ENCODE measurements at regions not wholly inside any gene's neighbourhood (a gene's known extent, or its start where the extent isn't known, plus 50 kb on each side); places are given as distances from the start of the nearest gene placed in this dataset.

DNA sequence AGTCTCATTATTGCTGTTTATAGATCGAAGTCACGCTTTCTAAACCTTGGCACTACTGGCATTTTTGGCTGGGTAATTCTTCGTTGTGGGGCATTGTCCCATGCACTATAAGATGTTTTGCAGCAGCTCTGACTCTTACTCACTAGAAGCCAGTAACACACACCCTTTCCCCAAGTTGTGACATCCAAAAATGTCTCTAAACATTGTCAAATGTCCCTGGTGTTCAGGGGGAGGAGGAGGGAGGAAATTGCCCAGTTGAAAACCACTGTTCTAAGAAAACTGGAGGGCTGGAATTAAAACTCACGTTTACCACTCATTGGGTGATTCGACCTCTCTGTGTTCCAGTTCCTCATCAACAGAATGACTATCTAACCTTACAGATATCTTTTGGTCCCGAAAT lies 115.7 kb upstream of the KLF7 start:
- 92 to 94% methylated on average over 6 of the region's 6 CpGs for WGBS, 2 experiments (ENCODE audit: low coverage in 1 of 2, low lambda C conversion rate in 2 of 2, missing lambda C conversion rate in 2 of 2)
- H3K4me3 ChIP-seq: no peak overlapping the region
- DNase-seq: no peak
- no peak overlapping the region for H2AFZ ChIP-seq
- no peak overlapping the region for H3K27ac ChIP-seq
- no peaks in the 10 kb centered on the region for H4K20me1 ChIP-seq (ENCODE audit: insufficient read depth)
- no peak overlapping the region for H3K4me2 ChIP-seq (ENCODE audit: unreplicated experiment)
- H3K9me2 ChIP-seq (ENCODE audit: insufficient read depth): no peaks in the 10 kb centered on the region
- H3K9ac ChIP-seq: no peak overlapping the region
- no peaks in the 10 kb centered on the region for H3K9me3 ChIP-seq (ENCODE audit: low read depth)
- in situ Hi-C loops (cut with MboI): no loop called here
- H3K36me3 ChIP-seq (ENCODE audit: low read depth): no peaks in the 10 kb centered on the region
- H3K4me1 ChIP-seq (ENCODE audit: insufficient read depth): no peaks in the 10 kb centered on the region
- TF ChIP-seq EZH2phosphoT487 (IDR thresholded peaks at IDR 0.05; ENCODE audit: insufficient read depth, low read depth) (no peak), EZH2 (IDR thresholded peaks at IDR 0.05; ENCODE audit: insufficient read depth, poor library complexity, severe bottlenecking) (no peak)
- H3K79me2 ChIP-seq (ENCODE audit: insufficient read depth): no peaks in the 10 kb centered on the region
- no peaks in the 10 kb centered on the region for H3F3A ChIP-seq (ENCODE audit: insufficient read depth)
- H3K27me3 ChIP-seq (replicated peaks; ENCODE audit: insufficient read depth): no peaks in the 10 kb centered on the region

DNA sequence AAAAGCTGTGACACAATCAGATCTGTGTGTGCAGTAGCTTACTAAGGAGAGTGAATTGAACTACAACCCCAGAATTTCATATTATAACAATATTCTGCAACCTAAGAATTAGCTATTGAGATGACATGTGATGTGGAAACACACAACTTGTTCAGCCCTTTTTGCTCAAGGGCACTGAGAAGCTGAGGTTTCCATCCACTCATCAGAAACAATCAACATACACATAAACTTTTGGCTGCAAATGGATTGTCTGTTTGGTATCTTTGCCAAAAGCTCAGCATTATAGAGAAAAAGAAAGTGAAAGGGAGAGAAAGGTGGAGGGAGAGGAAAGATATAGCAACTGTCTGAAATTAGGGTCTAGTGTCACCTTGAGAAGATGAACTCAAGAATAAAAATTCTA lies 117.2 kb upstream of the KLF7 start:
- TF ChIP-seq EZH2phosphoT487 (IDR thresholded peaks at IDR 0.05; ENCODE audit: insufficient read depth, low read depth) (no peak), EZH2 (IDR thresholded peaks at IDR 0.05; ENCODE audit: insufficient read depth, poor library complexity, severe bottlenecking) (no peak)
- DNase-seq: peak; percentile 15
- in situ Hi-C loops (cut with MboI): no loop called here
- Histone ChIP-seq H3K4me2 (ENCODE audit: unreplicated experiment) (no peak overlapping the region), H3F3A (ENCODE audit: insufficient read depth) (no peaks in the 10 kb centered on the region), H3K4me1 (ENCODE audit: insufficient read depth) (no peaks in the 10 kb centered on the region), H3K9me2 (ENCODE audit: insufficient read depth) (no peaks in the 10 kb centered on the region), H3K4me3 (no peak overlapping the region), H3K27me3 (replicated peaks; ENCODE audit: insufficient read depth) (no peaks in the 10 kb centered on the region), H3K36me3 (ENCODE audit: low read depth) (no peaks in the 10 kb centered on the region), H3K27ac (no peak overlapping the region), H3K9ac (no peak overlapping the region), H3K79me2 (ENCODE audit: insufficient read depth) (no peaks in the 10 kb centered on the region), H3K9me3 (ENCODE audit: low read depth) (no peaks in the 10 kb centered on the region), H2AFZ (peak overlapping the region; percentile 56), H4K20me1 (ENCODE audit: insufficient read depth) (no peaks in the 10 kb centered on the region)

DNA sequence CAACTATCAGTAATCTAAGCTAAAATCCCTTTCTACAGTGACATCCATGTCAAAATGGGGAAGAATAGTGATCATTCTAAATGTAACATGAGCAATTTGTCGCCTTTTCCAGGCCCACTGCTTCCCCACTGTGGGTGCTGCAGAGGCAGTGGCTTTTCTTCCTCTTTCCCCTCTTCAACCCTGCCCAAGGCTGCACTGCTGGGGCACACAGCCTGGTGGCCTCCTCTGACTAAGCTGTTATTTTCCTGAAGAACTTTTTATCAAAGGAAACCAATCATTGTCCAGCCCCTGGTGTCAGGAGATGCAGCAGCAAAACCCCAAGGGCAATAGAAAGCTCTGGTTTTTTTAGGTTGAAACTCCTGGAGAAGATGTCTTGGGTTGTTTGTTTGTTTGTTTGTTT lies 117.6 kb upstream of the KLF7 start:
- no peaks in the 10 kb centered on the region for H3K9me3 ChIP-seq (ENCODE audit: low read depth)
- H3K36me3 ChIP-seq (ENCODE audit: low read depth): no peaks in the 10 kb centered on the region
- H3K27me3 ChIP-seq (replicated peaks; ENCODE audit: insufficient read depth): no peaks in the 10 kb centered on the region
- in situ Hi-C loops (cut with MboI): no loop called here
- DNase-seq: peak; percentile 37
- H3F3A ChIP-seq (ENCODE audit: insufficient read depth): no peaks in the 10 kb centered on the region
- no peak overlapping the region for H3K9ac ChIP-seq
- no peaks in the 10 kb centered on the region for H4K20me1 ChIP-seq (ENCODE audit: insufficient read depth)
- no peaks in the 10 kb centered on the region for H3K4me1 ChIP-seq (ENCODE audit: insufficient read depth)
- H3K27ac ChIP-seq: no peak overlapping the region
- WGBS, 2 experiments (ENCODE audit: low coverage in 1 of 2, low lambda C conversion rate in 2 of 2, missing lambda C conversion rate in 2 of 2): 88 to 100% methylated on average over 1 of the region's 1 CpG
- no peaks in the 10 kb centered on the region for H3K9me2 ChIP-seq (ENCODE audit: insufficient read depth)
- H3K79me2 ChIP-seq (ENCODE audit: insufficient read depth): no peaks in the 10 kb centered on the region
- H2AFZ ChIP-seq: peak overlapping the region; percentile 56
- no peak overlapping the region for H3K4me3 ChIP-seq
- TF ChIP-seq EZH2phosphoT487 (IDR thresholded peaks at IDR 0.05; ENCODE audit: insufficient read depth, low read depth): no peak
- no peak for TF ChIP-seq EZH2 (IDR thresholded peaks at IDR 0.05; ENCODE audit: insufficient read depth, poor library complexity, severe bottlenecking)
- no peak overlapping the region for H3K4me2 ChIP-seq (ENCODE audit: unreplicated experiment)

DNA sequence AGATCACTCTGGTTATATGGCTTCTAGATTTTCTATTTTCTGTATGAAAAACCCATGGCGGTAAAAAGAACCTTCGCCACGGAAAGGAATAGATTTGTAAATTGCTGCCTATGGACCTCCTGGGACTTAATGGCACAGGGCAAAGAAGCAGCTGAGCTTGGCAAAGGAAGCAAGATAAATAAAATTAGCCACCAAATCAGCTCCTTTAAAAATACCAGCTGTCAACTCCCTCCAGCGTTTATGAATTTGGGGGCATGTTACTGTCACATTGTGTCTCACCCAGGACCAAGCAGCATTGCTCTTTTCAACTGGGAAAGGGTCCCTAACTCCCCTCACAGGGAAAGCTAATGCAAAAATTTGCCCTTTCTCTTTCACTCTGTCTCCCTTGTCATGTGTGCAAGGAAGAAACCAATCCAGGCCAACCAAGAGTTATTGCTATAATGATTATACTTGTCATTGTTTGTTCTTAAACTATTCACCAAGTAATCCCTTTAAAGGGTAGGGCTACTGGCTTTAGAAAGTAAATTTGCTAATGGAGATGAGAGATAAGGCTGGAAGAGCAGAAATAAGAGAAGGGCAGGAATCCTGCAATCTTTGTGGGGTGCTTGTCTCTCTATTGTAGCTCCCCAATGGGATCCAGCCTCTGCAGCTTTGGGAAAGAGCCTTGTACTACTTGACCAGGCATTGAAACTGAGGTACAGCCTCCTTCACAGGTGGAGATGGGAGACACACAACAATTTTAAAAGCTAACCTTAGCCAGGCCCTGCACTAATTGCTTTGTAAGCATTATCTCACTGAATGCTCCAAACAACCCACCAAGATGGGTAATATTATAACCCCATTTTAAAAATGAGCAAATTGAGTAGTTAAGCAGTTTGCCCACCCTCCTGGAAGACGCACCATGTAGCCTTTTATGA lies 119.1 kb upstream of the KLF7 start:
- no peaks in the 10 kb centered on the region for H3K79me2 ChIP-seq (ENCODE audit: insufficient read depth)
- H4K20me1 ChIP-seq (ENCODE audit: insufficient read depth): no peaks in the 10 kb centered on the region
- no peak overlapping the region for H3K27ac ChIP-seq
- no peak overlapping the region for H2AFZ ChIP-seq
- no peaks in the 10 kb centered on the region for H3K4me1 ChIP-seq (ENCODE audit: insufficient read depth)
- H3K9me3 ChIP-seq (ENCODE audit: low read depth): no peaks in the 10 kb centered on the region
- H3F3A ChIP-seq (ENCODE audit: insufficient read depth): no peaks in the 10 kb centered on the region
- H3K36me3 ChIP-seq (ENCODE audit: low read depth): no peaks in the 10 kb centered on the region
- H3K9me2 ChIP-seq (ENCODE audit: insufficient read depth): no peaks in the 10 kb centered on the region
- H3K27me3 ChIP-seq (replicated peaks; ENCODE audit: insufficient read depth): no peaks in the 10 kb centered on the region
- in situ Hi-C loops (cut with MboI): no loop called here
- TF ChIP-seq EZH2phosphoT487 (IDR thresholded peaks at IDR 0.05; ENCODE audit: insufficient read depth, low read depth) (no peak), EZH2 (IDR thresholded peaks at IDR 0.05; ENCODE audit: insufficient read depth, poor library complexity, severe bottlenecking) (no peak)
- 88 to 92% methylated on average over 5 of the region's 5 CpGs for WGBS, 2 experiments (ENCODE audit: low coverage in 1 of 2, low lambda C conversion rate in 2 of 2, missing lambda C conversion rate in 2 of 2)
- H3K4me3 ChIP-seq: no peak overlapping the region
- no peak for DNase-seq
- H3K4me2 ChIP-seq (ENCODE audit: unreplicated experiment): no peak overlapping the region
- H3K9ac ChIP-seq: no peak overlapping the region
